Stimulated activated naive B cell treated with anti-CD40 and anti-IgM and Interleukin-4, amounts not matched to agents 10 μg/mL and 1 μg/mL and 100 μg/mL, for 72 hours (primary cell): ENCODE measurements at regions not wholly inside any gene's neighbourhood (a gene's known extent, or its start where the extent isn't known, plus 50 kb on each side); places are given as distances from the start of the nearest gene placed in this dataset.

Source experiments
- ATAC-seq, 2 donors: fragments of 150-1000 bp; cut with Tn5 transposase; replicated peaks; 2 replicates each; pipeline ENCODE4 v1.10.0; 2021; ENCODE audit warnings: moderate library complexity in 1 of 2
- DNase-seq: peaks from one replicate; pipeline ENCODE4 v3.0.0; 2021
- H3K27ac Mint-ChIP-seq: one replicate; pipeline ENCODE4 v1.8.0; 2022; ENCODE audit warnings: mild to moderate bottlenecking, mixed read lengths
- H3K27me3 Mint-ChIP-seq, 2 donors: one replicate each; pipeline ENCODE4 v1.8.0; 2022; ENCODE audit warnings: mixed read lengths in 2 of 2
- H3K36me3 Mint-ChIP-seq, 2 donors: one replicate each; pipeline ENCODE4 v1.8.0; 2022; ENCODE audit warnings: mixed read lengths in 2 of 2, mild to moderate bottlenecking in 1 of 2
- H3K4me1 Mint-ChIP-seq, 2 donors: one replicate each; pipeline ENCODE4 v1.8.0; 2022; ENCODE audit warnings: mixed read lengths in 2 of 2, mild to moderate bottlenecking in 1 of 2
- H3K4me3 Mint-ChIP-seq, 2 donors: one replicate each; pipeline ENCODE4 v1.8.0; 2022; ENCODE audit warnings: mild to moderate bottlenecking in 2 of 2, mixed read lengths in 2 of 2, moderate library complexity in 1 of 2
- H3K9me3 Mint-ChIP-seq, 2 donors: one replicate each; pipeline ENCODE4 v1.8.0; 2022; ENCODE audit warnings: mixed read lengths in 2 of 2, mild to moderate bottlenecking in 1 of 2

DNA sequence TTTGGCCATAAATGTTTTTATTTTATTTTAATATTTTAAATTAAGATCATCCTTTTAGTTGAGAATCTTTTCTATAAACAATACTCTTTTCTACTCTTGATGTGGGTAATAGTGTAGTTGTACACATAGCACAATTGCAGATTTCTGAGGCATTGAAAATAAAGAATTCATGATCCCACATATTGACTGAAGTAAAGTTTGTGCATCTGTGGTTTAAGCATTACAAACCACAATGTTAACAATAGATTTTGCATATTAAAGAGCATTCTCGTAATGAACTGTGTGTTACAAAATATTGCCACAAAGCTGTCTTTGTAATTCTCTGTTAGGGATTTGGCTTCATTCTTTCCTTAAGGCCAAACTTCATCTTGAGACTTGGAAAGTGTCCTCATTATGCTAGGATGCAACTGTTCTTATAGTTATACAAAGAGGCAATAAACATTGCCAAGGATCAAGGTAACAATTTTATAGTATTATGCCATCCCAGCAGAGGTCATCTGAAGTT, 256.8 kb downstream of the OLFM3 start:
- no peak for ATAC-seq
- no peak overlapping the region for H3K4me3 Mint-ChIP-seq
- no peak for DNase-seq
- no peak overlapping the region for H3K27ac Mint-ChIP-seq
- no peaks in the 10 kb centered on the region for H3K27me3 Mint-ChIP-seq
- no peaks in the 10 kb centered on the region for H3K36me3 Mint-ChIP-seq
- H3K9me3 Mint-ChIP-seq: no peaks in the 10 kb centered on the region
- H3K4me1 Mint-ChIP-seq: no peaks in the 10 kb centered on the region

DNA sequence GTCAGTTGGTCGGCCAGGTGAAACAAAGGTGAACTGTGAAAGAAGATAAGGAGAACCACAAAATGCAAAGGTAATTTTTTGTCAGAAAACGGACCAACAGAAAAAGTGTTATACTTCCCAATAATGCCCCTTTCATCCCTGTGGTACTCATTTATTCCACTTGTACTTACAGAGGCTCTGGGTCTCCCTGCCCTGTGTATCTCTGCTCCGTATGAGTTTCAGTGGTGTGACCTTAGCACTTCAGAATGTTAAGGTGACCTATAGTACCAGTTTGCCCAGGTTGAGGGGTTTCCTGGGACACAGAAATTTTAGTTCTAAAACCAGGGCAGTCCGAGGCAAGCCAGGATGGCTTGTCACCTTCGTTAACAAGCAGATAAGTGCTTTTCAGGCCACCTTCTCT, 254.8 kb downstream of the OLFM3 start:
- H3K27me3 Mint-ChIP-seq: no peaks in the 10 kb centered on the region
- no peak overlapping the region for H3K4me3 Mint-ChIP-seq
- no peaks in the 10 kb centered on the region for H3K4me1 Mint-ChIP-seq
- DNase-seq (no peak), ATAC-seq (no peak)
- H3K27ac Mint-ChIP-seq: no peak overlapping the region
- H3K9me3 Mint-ChIP-seq: no peaks in the 10 kb centered on the region
- no peaks in the 10 kb centered on the region for H3K36me3 Mint-ChIP-seq

DNA sequence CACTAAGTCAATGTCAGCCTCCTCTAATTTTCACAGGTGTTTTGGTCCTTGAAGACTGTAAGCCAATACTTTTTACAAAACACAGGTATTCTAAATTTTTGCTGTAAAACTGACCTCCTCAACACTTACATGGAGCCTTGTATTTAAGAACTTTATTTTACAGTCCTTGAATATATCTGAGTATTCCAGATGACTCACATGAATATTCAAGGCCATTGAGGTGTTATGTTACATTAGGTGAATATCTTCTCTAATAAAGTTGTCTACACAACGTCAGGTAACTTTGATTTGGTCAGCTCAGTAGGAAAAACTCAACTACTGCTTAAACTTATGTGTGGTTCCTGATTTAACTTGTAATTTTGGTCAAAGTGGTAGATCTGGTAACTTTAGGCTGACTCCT, 254.2 kb downstream of the OLFM3 start:
- no peaks in the 10 kb centered on the region for H3K4me1 Mint-ChIP-seq
- H3K27ac Mint-ChIP-seq: no peak overlapping the region
- ATAC-seq (no peak), DNase-seq (no peak)
- no peaks in the 10 kb centered on the region for H3K27me3 Mint-ChIP-seq
- no peak overlapping the region for H3K4me3 Mint-ChIP-seq
- no peaks in the 10 kb centered on the region for H3K9me3 Mint-ChIP-seq
- H3K36me3 Mint-ChIP-seq: no peaks in the 10 kb centered on the region

DNA sequence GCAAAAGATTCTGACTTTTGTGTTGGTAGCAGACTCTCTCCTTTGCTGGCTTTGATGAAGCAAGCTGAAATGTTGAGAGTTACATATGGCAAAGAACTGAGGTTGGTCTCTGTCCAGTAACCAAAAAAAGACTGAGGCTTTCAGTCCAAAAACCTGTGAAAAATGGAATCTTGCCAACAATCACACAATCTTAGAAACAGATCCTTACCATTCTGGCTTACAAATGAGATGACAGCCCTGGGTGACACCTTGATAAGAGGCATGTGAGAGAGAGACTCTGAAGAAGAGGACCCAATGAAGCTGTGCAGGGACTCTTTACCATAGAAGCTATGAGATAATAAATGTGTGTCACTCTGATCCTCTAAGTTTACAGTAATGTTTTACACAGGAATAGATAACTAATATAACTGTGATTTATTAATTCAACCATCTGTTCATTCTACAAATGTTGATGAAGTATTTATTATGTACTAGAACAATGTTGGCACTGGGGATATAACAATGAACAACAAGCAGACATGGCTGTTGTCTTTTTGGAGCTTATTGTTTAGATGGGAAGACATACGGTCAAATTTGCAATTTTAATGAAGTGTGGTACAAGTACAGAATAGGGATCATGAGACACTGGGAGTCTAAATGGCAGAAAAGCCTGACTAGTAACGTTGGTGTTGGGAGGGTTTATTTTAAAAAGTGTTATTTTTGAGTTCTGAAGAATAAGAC, 251.0 kb downstream of the OLFM3 start:
- no peak overlapping the region for H3K27ac Mint-ChIP-seq

DNA sequence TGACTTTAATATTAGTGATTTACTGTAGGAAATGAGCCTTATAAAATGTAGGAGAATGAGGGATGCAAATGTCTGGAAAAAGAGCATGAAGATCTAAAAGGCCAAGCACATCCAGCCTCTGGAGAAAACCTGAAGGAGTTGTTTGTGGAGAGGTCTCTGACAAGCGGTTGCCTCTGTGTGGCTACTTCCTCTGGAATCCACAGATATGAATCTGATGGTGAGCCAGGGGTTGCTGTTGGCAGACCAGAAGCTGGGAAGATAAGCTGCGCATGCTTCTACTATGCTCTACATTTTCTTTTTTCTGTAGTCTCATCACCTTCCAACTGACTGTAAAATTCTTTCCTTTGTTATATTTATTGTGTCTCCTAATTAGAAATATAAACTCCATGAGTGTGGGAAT, 248.6 kb downstream of the OLFM3 start:
- no peaks in the 10 kb centered on the region for H3K4me1 Mint-ChIP-seq
- no peak overlapping the region for H3K27ac Mint-ChIP-seq
- ATAC-seq (no peak), DNase-seq (no peak)
- no peak overlapping the region for H3K4me3 Mint-ChIP-seq
- peaks cover 0 to 6% of the 10 kb centered on the region in 2 donors for H3K27me3 Mint-ChIP-seq
- H3K9me3 Mint-ChIP-seq: no peaks in the 10 kb centered on the region
- no peaks in the 10 kb centered on the region for H3K36me3 Mint-ChIP-seq

More for the DNA sequence above, 251.0 kb downstream of the OLFM3 start:
- Mint-ChIP-seq H3K4me3 (no peak overlapping the region), H3K9me3 (no peaks in the 10 kb centered on the region), H3K36me3 (no peaks in the 10 kb centered on the region), H3K27me3 (no peaks in the 10 kb centered on the region), H3K4me1 (no peaks in the 10 kb centered on the region)
- no peak for DNase-seq
- no peak for ATAC-seq
